EH (cell line): ENCODE measurements at regions not wholly inside any gene's neighbourhood (a gene's known extent, or its start where the extent isn't known, plus 50 kb on each side); places are given as distances from the start of the nearest gene placed in this dataset.
A peak's percentile ranks its signal among the peaks of the same experiment; 100 is the strongest.
"Not testable (repeated sequence)": the region's sequence is repeated elsewhere in the genome, so short reads cannot be mapped to it uniquely, and the experiment has no call there.

Experiments used
- DNase-seq: peaks from one replicate; pipeline ENCODE4 v3.0.0-alpha.2; 2015; ENCODE audit warnings: low read depth

DNA sequence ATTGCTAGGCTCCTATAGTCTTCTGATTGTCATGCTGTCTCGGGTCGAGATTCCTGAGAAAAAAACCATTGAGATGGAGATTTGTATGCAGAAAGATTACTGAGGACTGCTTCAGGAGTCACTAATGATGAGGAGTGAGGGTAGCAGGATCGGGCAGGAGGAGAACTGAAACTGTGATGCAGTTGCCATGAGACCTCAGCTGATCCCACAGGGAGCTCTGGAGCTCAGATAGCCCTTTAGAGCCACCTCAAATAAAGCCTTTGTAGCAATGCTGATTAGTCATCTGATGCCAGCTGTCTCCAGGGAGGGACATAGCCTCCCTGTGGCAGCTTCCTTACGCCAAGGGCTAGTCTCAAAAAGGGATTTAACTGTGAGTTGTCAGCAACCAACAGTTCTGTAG, 256.9 kb downstream of the DMAC1 start:
- no peak for DNase-seq

DNA sequence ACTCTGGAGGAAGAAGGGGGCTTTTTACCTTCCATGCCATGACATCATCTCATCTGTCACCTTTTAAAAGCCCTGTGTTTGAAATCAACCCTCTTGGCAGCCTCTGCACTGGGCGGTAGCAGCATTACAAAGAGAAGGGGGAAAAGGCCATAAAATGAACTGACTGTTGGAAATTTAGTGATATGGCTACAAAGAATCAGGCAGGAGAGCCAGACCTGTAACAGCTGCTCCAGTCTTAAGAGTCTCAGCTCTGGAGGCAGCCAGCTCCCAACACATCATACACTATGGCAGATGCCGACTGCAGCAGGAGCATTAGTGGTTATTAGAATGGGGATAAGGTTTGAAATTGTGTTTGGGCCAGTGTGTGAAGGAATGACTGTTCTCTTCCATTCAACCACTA, 257.5 kb downstream of the DMAC1 start:
- no peak for DNase-seq

DNA sequence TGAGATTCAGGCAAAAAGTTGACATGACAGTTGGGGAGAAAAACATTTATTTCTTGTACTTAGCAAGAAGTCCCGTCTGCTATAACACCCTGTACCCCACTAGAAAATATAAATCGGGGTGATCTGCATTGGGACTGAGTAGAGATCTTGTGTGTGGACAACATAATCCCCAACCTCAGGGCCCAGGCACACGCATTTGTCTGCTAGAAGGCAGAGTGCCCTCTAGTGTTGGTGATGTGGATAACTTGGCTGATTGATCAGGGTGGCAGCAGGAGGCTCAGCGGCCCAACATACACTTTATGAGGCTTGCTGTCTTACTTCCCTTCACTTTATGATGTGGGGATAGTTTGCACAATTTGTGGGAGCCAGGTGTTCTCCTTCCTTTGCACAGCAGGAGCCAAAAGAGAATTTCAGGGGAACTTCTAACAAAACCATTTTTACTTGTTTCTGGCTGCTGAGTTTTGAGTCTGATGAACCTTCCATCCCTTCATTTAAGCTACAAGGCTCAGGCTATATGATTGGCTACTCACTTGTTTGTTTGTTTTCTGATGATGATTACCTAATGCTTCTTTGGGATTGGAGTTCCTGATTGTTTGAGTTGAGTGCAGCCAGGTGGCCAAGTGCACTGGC, 263.2 kb downstream of the DMAC1 start:
- DNase-seq: peak; percentile 42

DNA sequence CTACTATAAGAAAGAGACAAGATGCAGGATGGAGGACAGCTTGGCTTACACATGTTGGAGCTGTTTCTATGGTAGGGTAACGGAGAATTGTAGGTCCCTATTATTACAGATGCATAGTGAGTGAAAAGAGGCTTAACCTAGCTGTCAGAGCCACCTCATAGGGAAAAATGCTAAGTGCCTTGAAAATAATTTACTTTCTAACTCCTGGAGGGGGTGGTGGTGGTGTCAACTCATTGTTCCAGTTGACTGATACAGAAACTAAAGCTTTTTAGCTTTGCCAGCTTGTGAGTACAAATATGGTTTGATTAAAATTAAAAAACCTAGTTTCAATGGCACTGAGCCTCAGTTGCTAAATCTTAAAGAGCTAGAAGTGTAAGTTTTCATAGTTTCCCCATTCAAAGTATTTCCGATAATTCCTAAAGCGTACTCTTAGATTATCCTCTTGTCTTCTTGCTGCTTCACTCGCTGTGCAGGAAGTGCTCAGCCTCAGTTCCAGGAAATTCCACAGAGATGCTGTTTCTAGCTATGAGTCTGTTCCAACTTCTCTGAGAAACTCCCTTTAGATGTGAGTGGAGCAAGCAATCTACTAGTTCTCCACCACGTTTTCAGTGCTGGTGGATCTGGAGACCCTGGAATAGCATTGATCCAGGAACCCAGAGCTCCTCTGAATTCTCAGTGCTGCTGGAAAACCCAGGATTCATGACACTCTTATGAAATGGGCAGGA, 265.2 kb downstream of the DMAC1 start:
- no peak for DNase-seq

DNA sequence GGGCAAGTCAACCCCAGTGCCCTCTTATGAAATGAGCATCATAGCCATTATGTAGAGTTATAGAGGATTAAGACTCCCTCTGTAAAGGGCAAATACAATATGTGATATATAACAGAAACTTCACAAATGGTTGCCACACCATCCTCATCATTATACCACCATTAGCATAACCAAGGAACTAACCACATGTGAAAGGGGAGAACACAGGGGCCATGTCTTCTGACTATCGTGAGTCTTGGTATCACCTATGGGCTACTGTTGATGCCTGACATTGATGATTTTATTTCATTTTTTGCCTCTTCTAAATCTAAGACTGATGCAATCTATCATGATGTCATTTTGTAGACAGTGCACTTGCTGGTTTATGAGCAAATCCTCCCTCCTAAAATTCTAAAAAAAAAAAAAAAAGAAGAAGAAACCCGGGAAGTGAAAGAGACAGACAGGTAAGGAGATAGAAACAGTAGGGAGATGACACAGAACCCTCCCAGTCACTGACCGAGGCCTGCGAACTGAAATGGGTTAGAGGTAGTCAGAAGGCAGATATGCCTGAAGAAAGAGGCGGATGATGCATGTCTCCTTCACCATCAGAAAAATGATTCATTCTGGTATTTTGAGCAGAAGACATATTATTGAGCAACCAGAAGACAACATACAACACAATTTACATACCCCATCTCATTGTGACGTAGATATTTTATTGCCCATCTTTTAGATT, 266.0 kb downstream of the DMAC1 start:
- DNase-seq: no peak

- DNase-seq: no peak
These were observed 276.0 kb downstream of the DMAC1 start for GRCh38 chr9:7523426-7524043.

DNA sequence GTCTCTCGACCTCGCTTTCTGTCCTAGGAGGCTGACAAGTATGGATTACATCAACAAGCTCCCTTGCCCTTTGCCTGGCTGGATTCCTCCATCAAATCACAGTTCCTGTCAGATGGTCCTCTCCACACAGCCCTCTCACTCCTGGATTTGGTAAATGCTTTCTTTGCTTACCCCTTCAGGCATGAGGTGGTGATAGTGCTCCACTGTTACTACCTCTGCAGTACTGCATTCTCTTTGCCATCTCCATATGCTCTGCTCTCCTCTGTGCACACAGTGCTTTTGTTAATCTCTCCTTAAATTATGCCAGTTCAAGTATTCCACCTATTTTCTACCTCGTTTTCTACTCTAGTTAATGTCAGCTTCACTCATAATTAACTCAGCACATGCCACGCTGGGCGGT, 279.2 kb downstream of the DMAC1 start:
- DNase-seq: no peak

DNA sequence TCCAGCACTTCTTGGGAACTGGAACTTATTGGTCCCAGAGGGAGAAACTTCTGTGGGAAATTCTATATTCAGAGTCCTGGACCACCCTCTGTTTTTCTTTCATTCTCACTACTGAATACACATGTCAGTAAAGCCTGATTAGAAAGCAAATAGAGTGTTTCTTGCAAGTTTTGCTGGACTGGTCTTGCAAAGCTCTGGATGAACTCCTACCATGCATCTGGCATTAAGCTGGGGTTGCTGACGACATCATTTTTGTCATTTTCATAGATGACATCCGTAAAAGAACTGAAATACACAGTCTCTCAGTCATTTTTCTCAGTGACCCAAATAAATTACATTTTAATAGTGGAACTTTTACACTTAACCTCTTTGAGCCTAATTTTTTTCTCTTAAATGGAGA, 283.2 kb downstream of the DMAC1 start:
- DNase-seq: no peak

- DNase-seq: peak; percentile 1
These were observed 289.4 kb downstream of the DMAC1 start for GRCh38 chr9:7510199-7510598.

DNA sequence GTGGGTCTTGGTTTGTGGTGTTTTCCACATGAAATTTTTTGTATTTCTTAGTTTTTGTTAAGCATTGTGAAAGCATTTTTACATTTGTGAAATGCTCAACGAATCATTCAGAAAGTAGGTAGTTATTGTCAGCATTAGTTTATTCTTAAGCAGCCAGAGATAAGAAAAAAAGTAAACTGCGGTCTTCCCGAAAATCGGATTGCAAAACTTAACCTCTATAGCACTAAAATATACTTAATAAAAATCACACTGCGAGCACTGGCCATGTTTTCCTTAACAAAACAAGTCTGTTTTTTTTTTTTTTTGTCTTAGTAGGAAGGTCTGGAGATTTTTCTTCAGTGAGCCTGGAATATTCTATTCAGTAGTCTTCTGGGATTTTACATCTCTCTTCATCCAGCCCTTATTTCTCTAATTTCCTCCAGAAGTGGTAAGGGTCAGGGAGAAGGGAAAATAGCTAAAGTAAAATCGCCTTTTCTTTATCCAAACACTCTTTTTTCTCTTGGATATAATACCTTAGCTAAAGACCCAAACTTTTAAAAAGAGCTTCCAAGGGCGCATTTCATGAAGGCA, 289.9 kb downstream of the DMAC1 start:
- DNase-seq: no peak

DNA sequence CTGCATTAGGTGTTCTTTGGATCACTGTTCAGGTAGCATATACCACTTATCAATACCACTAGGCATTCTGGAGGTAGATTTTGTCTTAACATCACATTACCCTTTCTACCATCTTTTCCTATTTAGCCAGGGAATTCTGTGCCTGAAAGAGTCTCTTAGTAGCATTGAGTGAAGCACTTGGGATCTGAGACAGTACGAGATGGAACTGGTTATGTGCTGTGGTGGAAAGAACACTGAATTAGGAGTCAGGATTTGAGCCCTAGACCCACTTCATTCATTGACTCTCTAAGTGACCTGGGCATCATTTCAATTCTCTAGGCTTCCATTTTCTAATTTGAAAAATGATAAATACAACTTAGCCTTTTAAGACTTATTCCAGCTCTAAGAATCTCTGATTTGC, 291.1 kb downstream of the DMAC1 start:
- DNase-seq: no peak

DNA sequence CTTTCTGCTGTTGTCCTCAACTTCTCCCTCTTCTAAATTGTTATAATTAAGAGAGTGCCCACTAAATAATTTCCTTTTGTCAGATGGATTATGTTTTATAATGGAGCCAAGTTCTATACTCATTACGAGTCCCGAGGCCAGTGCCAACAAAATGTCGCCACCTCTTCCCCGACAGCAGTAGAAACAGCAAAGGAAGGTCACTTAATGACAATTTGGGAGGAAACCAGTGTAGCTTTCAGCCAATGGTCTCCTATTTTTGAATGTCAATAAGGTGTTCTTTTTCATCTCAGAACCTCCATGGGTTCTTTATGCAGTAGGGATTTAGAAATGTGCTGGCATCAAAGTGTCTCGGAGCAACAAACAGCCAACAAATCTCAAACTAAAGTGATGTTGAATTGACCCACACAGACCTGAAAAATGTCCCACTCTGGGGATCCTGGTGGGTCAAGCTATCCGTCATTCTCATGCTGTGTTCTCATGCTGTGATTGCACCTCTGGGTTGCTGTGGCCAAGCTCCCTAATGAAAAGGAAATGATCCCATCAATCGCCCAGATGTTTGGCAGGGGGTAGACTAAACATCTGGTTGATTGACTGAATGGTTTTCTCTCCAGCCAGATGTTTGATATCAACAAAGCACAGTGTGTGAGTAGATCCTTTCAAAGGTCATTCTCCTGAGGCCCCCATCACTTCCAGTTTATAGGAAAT, 291.9 kb downstream of the DMAC1 start:
- no peak for DNase-seq

- DNase-seq: no peak
These were observed 292.6 kb downstream of the DMAC1 start for GRCh38 chr9:7507026-7507425.

DNA sequence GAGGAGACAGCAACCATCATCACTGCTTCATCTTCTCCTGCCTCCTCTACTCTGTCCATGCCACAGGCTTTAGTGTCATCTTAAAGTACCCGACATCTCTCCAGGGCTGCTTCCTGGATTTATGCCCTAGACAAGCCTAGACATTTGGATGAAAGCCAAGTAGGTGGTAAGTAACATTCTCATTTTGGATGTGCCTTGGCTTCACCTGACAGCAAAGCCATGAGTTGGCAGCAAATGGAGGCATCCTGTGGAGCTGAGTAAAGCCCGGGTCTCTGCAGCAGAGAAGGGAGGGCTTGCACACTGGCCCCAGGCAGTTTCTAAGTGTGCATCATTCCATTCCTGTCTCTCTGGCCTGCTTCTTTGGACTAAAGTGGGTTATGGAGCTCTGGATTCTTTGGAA, 299.1 kb downstream of the DMAC1 start:
- no peak for DNase-seq

GRCh38 chr9:7491641-7492040, 307.9 kb downstream of the DMAC1 start:
- DNase-seq: no peak

DNA sequence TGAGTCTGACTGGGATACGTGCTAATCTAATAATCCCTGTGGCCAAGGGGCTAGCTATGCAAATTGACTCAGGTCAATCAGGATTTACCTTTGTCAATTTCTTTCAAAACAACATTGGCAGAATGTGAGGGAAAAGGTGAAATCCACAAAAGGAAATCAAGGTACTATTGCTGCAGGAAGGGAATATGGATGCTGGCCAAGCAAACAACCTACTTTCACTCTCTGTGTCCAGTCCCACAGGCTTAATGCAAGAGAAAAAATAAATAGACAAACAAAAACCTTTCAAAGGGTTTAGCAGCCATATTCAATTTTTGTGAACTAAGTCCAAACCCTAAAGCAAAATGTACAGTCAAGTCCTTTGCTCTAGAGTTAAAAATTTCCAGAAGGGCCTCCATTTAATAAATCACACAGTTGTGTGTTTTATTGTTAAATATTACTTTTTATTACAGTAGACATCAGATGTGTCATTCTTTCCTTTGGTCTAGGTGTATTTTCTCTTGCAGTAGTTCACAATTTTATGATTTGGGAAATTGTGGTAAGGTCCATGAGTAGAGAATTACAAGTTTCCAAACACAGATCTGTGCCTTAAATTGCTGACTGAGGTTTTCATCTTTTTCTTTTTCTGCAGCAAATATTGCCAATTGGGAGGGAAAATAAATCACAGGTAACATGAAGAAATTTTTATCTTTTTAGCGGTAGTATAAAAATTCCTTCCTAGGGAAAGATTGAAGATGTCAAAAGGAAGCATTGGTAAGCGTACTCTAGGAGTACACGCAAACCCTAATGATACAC, 309.1 kb downstream of the DMAC1 start:
- no peak for DNase-seq

DNA sequence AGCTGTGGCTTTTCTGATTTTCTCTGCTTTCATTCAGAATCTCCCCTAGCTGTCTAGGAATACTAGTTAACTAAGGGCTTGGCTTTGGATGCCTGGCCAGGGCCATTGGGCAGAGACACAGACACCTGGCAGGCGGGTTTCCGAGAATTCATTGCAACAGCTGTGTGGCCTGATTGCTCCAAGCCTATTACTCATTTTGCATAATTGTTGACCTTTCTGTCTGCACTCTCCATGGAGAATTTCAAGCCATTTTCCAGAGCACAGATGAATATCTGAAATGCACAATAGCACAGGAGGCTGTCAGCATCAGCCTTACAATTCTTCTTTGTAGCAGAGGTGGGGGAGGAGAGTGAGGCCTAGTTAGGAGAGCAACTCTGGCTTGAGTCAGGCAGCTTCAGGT, 310.5 kb downstream of the DMAC1 start:
- DNase-seq: no peak

DNA sequence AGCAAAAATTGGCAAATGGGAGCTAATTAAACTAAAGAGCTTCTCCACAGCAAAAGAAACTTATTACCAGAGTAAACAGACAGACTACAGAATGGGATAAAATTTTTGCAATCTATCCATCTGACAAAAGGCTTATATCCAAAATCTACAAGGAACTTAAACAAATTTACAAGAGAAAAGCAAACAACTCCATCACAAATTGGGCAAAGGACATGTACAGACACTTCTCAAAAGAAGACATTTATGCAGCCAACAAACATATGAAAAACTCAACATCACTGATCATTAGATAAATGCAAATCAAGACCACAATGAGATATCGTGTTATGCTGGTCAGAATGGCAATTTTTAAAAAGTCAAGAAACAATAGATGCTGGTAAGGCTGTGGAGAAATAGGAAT, 315.6 kb downstream of the DMAC1 start:
- DNase-seq: not testable (repeated sequence)

DNA sequence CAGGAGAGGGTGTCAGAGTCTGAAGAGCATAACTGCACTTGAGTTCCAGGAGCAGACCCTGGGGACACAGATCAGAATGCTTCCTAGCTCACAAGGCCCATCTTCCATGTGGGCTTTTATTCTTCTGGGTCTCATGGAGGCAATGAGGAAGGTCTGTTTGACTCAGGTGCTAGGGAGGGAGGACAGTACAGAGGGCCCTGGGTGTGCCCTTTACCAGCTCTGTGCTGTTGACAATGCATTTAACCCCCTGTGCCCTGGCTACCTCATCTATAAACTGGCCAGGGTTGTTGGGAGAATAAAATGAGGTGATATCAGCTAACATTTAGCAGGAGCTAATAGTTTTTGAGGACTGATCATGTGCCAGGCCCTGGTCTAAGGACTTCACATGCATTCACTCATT, 318.0 kb downstream of the DMAC1 start:
- DNase-seq: no peak

- DNase-seq: peak; percentile 1
These were observed 320.3 kb downstream of the DMAC1 start for GRCh38 chr9:7479300-7479699.

DNA sequence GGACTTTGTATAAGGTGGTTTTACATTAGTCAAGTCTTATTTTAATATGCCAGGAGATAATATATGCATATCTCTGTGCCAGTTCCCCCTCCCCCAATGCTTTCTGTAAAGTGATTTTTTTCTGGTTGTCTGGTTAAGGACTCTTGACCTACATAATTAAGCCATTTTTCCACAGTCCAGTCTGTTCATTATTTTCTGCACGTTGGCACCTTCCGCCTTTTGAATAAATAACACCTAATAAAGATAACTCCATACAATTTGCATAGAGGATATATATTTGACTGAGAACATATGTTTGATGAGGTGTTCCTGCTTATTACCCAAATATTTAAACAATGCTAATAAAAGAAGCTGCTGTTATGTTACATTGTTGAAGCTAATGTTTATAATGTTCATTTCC, 320.9 kb downstream of the DMAC1 start:
- DNase-seq: no peak
